ENCODE measurements at regions not wholly inside any gene's neighbourhood (a gene's known extent, or its start where the extent isn't known, plus 50 kb on each side); places are given as distances from the start of the nearest gene placed in this dataset.

GRCh38 chr6:167776906-167777627 is 49.6 kb upstream of the AFDN start:
- DNase-seq: no peak
